SK-N-MC (cell line): ENCODE measurements at regions not wholly inside any gene's neighbourhood (a gene's known extent, or its start where the extent isn't known, plus 50 kb on each side); places are given as distances from the start of the nearest gene placed in this dataset.

Experiments
- DNase-seq: peaks from one replicate; pipeline ENCODE4 v3.0.0-alpha.2; 2011; ENCODE audit warnings: low read depth, low spot score
- H3K27ac ChIP-seq: fragments of 200-600 bp; sonication (generic); 2 replicates; pipeline ENCODE4 v1.5.1; 2016; ENCODE audit warnings: mixed run types
- H3K36me3 ChIP-seq: fragments of 200-600 bp; sonication (generic); 2 replicates; pipeline ENCODE4 v1.6.1; 2017; ENCODE audit warnings: antibody characterized with exemption, low read length, mixed read lengths; ENCODE audit not compliant: insufficient read depth
- H3K4me3 ChIP-seq: fragments of 200-600 bp; sonication (generic); 2 replicates; pipeline ENCODE4 v1.5.1; 2016
- H3K9ac ChIP-seq: fragments of 200-600 bp; sonication (generic); 2 replicates; pipeline ENCODE4 v1.8.0; 2017; ENCODE audit warnings: mixed run types, mixed read lengths; ENCODE audit not compliant: insufficient read length
- H3K9me3 ChIP-seq: fragments of 200-600 bp; sonication (generic); 2 replicates; pipeline ENCODE4 v1.6.1; 2017; ENCODE audit warnings: low read depth, mild to moderate bottlenecking, antibody characterized with exemption, low read length, moderate library complexity, mixed read lengths
- EZH2 ChIP-seq: fragments of 200-600 bp; sonication (generic); IDR thresholded peaks from one replicate; pipeline ENCODE4 v1.6.1; 2017; ENCODE audit warnings: antibody characterized with exemption
- FOXP2 ChIP-seq: optimal IDR thresholded peaks from 2 replicates; pipeline ENCODE3; 2011; ENCODE audit warnings: mild to moderate bottlenecking, moderate library complexity; ENCODE audit not compliant: insufficient read depth; ENCODE audit errors: extremely low read length, control extremely low read depth
- POLR2AphosphoS5 ChIP-seq: IDR thresholded peaks from 2 replicates; pipeline ENCODE4 v1.6.1; 2012; ENCODE audit warnings: mild to moderate bottlenecking, low read depth, low read length, borderline replicate concordance

- Histone ChIP-seq H3K4me3 (no peak overlapping the region), H3K9me3 (peaks cover 5% of the 10 kb centered on the region; the same call in 1 of the 2 replicates), H3K36me3 (no peaks in the 10 kb centered on the region), H3K9ac (no peak overlapping the region), H3K27ac (no peak overlapping the region)
- no peak for TF ChIP-seq FOXP2
- no peak for DNase-seq
Measured at GRCh38 chr12:16691624-16692023, 85.7 kb upstream of the LMO3 start.

- TF ChIP-seq EZH2 (no peak), POLR2AphosphoS5 (no peak), FOXP2 (no peak)
- H3K9me3 ChIP-seq: no peaks in the 10 kb centered on the region
- DNase-seq: no peak
- no peak overlapping the region for H3K4me3 ChIP-seq
- no peaks in the 10 kb centered on the region for H3K36me3 ChIP-seq
- H3K9ac ChIP-seq: no peak overlapping the region
- no peak overlapping the region for H3K27ac ChIP-seq
Measured at GRCh38 chr12:16688200-16688599, 82.2 kb upstream of the LMO3 start.

- no peak overlapping the region for H3K4me3 ChIP-seq
- DNase-seq: no peak
Measured at GRCh38 chr12:16685107-16685506, 79.1 kb upstream of the LMO3 start.

GRCh38 chr12:16681196-16681595 is 75.2 kb upstream of the LMO3 start:
- TF ChIP-seq FOXP2 (no peak), EZH2 (no peak), POLR2AphosphoS5 (no peak)
- H3K9me3 ChIP-seq: no peaks in the 10 kb centered on the region
- H3K27ac ChIP-seq: no peak overlapping the region
- H3K9ac ChIP-seq: no peak overlapping the region
- no peaks in the 10 kb centered on the region for H3K36me3 ChIP-seq
- H3K4me3 ChIP-seq: no peak overlapping the region
- DNase-seq: no peak

More at GRCh38 chr12:16685107-16685506, 79.1 kb upstream of the LMO3 start:
- Histone ChIP-seq H3K36me3 (no peaks in the 10 kb centered on the region), H3K9me3 (no peaks in the 10 kb centered on the region), H3K27ac (no peak overlapping the region), H3K9ac (no peak overlapping the region)
- TF ChIP-seq EZH2 (no peak), FOXP2 (no peak), POLR2AphosphoS5 (no peak)

- Histone ChIP-seq H3K9me3 (no peaks in the 10 kb centered on the region), H3K27ac (no peak overlapping the region), H3K36me3 (no peaks in the 10 kb centered on the region), H3K4me3 (no peak overlapping the region), H3K9ac (no peak overlapping the region)
- no peak for TF ChIP-seq EZH2
- no peak for TF ChIP-seq FOXP2
- TF ChIP-seq POLR2AphosphoS5: no peak
- no peak for DNase-seq
Measured at GRCh38 chr12:16675438-16675837, 69.5 kb upstream of the LMO3 start.

- H3K27ac ChIP-seq: no peak overlapping the region
- TF ChIP-seq EZH2: no peak
- no peak for TF ChIP-seq FOXP2
- no peak for TF ChIP-seq POLR2AphosphoS5
- no peaks in the 10 kb centered on the region for H3K36me3 ChIP-seq
- no peak overlapping the region for H3K4me3 ChIP-seq
- no peak overlapping the region for H3K9ac ChIP-seq
- H3K9me3 ChIP-seq: no peaks in the 10 kb centered on the region
- no peak for DNase-seq
Measured at GRCh38 chr12:16674885-16675284, 68.9 kb upstream of the LMO3 start.

- DNase-seq: no peak
Measured at GRCh38 chr12:16670456-16671050, 64.6 kb upstream of the LMO3 start.

GRCh38 chr12:16669756-16670155 is 63.8 kb upstream of the LMO3 start:
- DNase-seq: no peak
- H3K9ac ChIP-seq: no peak overlapping the region
- no peak for TF ChIP-seq POLR2AphosphoS5
- no peak for TF ChIP-seq FOXP2
- no peak for TF ChIP-seq EZH2
- H3K4me3 ChIP-seq: peak overlapping the region; percentile 9; the same call in 1 of the 2 replicates
- peak overlapping the region; percentile 15; the same call in 1 of the 2 replicates for H3K27ac ChIP-seq
- no peaks in the 10 kb centered on the region for H3K36me3 ChIP-seq
- H3K9me3 ChIP-seq: no peaks in the 10 kb centered on the region

More at GRCh38 chr12:16670456-16671050, 64.6 kb upstream of the LMO3 start:
- TF ChIP-seq POLR2AphosphoS5: no peak
- no peak for TF ChIP-seq EZH2
- no peak for TF ChIP-seq FOXP2
- no peak overlapping the region for H3K4me3 ChIP-seq
- no peaks in the 10 kb centered on the region for H3K9me3 ChIP-seq
- no peaks in the 10 kb centered on the region for H3K36me3 ChIP-seq
- H3K27ac ChIP-seq: no peak overlapping the region
- H3K9ac ChIP-seq: no peak overlapping the region

GRCh38 chr12:16668198-16668597 is 62.2 kb upstream of the LMO3 start:
- Histone ChIP-seq H3K36me3 (no peaks in the 10 kb centered on the region), H3K9ac (no peak overlapping the region), H3K27ac (no peak overlapping the region), H3K9me3 (no peaks in the 10 kb centered on the region), H3K4me3 (no peak overlapping the region)
- DNase-seq: no peak
- TF ChIP-seq EZH2: no peak
- no peak for TF ChIP-seq POLR2AphosphoS5
- no peak for TF ChIP-seq FOXP2
